Type B pancreatic cell (in vitro differentiated cells): ENCODE measurements at regions not wholly inside any gene's neighbourhood (a gene's known extent, or its start where the extent isn't known, plus 50 kb on each side); places are given as distances from the start of the nearest gene placed in this dataset.

Experiments
- DNase-seq: peaks from one replicate; pipeline ENCODE4 v3.0.0; 2021; ENCODE audit warnings: mixed read lengths; ENCODE audit not compliant: unreplicated experiment; ENCODE audit errors: extremely low spot score
- H3K27ac Mint-ChIP-seq: 2 replicates; pipeline ENCODE4 v1.8.0; 2021; ENCODE audit warnings: mild to moderate bottlenecking, mixed read lengths
- H3K27me3 Mint-ChIP-seq: 2 replicates; pipeline ENCODE4 v1.8.0; 2021; ENCODE audit warnings: mixed read lengths
- H3K36me3 Mint-ChIP-seq: 2 replicates; pipeline ENCODE4 v1.8.0; 2021; ENCODE audit warnings: mixed read lengths
- H3K4me1 Mint-ChIP-seq: one replicate; pipeline ENCODE4 v1.8.0; 2021; ENCODE audit warnings: mixed read lengths; ENCODE audit not compliant: unreplicated experiment
- H3K4me3 Mint-ChIP-seq: 2 replicates; pipeline ENCODE4 v1.8.0; 2021; ENCODE audit warnings: mild to moderate bottlenecking, mixed read lengths
- H3K9me3 Mint-ChIP-seq: 2 replicates; pipeline ENCODE4 v1.8.0; 2021; ENCODE audit warnings: mixed read lengths
- TF ChIP-seq, protein P1 (sequence below): fragments of 200-600 bp; sonication (generic); conservative IDR thresholded peaks from 2 replicates; pipeline ENCODE4 v1.5.0; 2021; ENCODE audit warnings: antibody characterized with exemption, mild to moderate bottlenecking

DNA sequence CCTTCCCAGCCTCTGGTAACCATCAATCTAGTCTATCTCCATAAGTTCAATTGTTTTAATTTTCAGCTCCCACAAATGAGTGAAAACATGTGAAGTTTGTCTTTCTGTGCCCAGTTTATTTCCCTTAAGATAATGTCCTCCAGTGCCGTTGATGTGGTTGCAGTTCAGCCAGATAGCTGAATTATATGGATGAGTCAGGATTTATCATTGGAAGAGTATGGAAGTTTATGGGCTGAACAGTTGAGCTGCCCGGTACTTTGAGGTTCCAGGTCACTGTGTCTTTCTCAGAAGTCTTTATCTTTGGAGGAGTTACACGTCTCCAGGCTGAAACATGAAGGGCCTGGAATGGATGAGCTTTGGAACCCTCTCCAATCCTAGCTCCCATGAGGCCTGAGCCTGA, 120.1 kb downstream of the ASCL4 start:
- no peaks in the 10 kb centered on the region for H3K9me3 Mint-ChIP-seq
- no peak overlapping the region for H3K27ac Mint-ChIP-seq
- no peak for DNase-seq
- H3K4me3 Mint-ChIP-seq: no peak overlapping the region
- H3K4me1 Mint-ChIP-seq: no peaks in the 10 kb centered on the region
- H3K27me3 Mint-ChIP-seq: peaks cover 25% of the 10 kb centered on the region
- no peaks in the 10 kb centered on the region for H3K36me3 Mint-ChIP-seq
- TF ChIP-seq, protein P1, sequence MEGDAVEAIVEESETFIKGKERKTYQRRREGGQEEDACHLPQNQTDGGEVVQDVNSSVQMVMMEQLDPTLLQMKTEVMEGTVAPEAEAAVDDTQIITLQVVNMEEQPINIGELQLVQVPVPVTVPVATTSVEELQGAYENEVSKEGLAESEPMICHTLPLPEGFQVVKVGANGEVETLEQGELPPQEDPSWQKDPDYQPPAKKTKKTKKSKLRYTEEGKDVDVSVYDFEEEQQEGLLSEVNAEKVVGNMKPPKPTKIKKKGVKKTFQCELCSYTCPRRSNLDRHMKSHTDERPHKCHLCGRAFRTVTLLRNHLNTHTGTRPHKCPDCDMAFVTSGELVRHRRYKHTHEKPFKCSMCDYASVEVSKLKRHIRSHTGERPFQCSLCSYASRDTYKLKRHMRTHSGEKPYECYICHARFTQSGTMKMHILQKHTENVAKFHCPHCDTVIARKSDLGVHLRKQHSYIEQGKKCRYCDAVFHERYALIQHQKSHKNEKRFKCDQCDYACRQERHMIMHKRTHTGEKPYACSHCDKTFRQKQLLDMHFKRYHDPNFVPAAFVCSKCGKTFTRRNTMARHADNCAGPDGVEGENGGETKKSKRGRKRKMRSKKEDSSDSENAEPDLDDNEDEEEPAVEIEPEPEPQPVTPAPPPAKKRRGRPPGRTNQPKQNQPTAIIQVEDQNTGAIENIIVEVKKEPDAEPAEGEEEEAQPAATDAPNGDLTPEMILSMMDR: no peak

DNA sequence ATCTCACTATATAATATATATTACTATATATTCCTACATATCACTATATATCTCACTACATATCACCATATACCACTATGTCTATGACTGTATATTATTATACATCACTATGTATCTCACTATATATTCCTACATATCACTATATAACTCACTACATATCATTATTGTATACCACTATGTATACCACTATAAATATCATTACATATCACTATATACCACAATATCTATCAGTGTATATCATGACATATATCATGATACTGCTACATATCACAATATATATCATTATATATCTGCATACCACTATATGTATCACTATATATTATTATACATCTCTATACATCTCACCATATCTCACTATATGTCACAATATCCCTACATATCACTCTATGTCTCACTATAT, 121.5 kb downstream of the ASCL4 start:
- TF ChIP-seq, protein P1: no peak
- no peak for DNase-seq
- no peaks in the 10 kb centered on the region for H3K4me1 Mint-ChIP-seq
- no peak overlapping the region for H3K27ac Mint-ChIP-seq
- peaks cover 38% of the 10 kb centered on the region for H3K27me3 Mint-ChIP-seq
- no peaks in the 10 kb centered on the region for H3K9me3 Mint-ChIP-seq
- no peaks in the 10 kb centered on the region for H3K36me3 Mint-ChIP-seq
- H3K4me3 Mint-ChIP-seq: no peak overlapping the region

DNA sequence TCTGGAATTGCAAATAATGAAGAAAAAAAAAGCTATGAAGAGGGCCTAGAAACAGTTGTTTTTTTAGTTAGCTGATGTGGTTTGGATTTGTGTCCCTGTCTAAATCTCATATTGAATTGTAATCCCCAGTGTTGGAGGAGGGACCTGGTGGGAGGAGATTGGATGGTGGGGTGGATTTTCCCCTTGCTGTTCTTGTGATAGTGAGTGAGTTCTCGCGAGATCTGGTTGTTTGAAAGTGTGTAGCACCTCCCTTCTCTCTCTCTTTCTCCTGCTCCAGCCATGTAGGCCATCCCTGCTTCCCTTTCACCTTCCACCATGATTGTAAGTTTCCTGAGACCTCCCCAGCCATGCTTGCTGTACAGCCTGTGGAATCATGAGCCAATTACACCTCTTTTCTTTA, 126.1 kb downstream of the ASCL4 start:
- TF ChIP-seq, protein P1: no peak
- no peaks in the 10 kb centered on the region for H3K9me3 Mint-ChIP-seq
- H3K4me1 Mint-ChIP-seq: no peaks in the 10 kb centered on the region
- no peaks in the 10 kb centered on the region for H3K36me3 Mint-ChIP-seq
- H3K27me3 Mint-ChIP-seq: peaks cover 67% of the 10 kb centered on the region
- no peak overlapping the region for H3K27ac Mint-ChIP-seq
- DNase-seq: no peak
- no peak overlapping the region for H3K4me3 Mint-ChIP-seq

DNA sequence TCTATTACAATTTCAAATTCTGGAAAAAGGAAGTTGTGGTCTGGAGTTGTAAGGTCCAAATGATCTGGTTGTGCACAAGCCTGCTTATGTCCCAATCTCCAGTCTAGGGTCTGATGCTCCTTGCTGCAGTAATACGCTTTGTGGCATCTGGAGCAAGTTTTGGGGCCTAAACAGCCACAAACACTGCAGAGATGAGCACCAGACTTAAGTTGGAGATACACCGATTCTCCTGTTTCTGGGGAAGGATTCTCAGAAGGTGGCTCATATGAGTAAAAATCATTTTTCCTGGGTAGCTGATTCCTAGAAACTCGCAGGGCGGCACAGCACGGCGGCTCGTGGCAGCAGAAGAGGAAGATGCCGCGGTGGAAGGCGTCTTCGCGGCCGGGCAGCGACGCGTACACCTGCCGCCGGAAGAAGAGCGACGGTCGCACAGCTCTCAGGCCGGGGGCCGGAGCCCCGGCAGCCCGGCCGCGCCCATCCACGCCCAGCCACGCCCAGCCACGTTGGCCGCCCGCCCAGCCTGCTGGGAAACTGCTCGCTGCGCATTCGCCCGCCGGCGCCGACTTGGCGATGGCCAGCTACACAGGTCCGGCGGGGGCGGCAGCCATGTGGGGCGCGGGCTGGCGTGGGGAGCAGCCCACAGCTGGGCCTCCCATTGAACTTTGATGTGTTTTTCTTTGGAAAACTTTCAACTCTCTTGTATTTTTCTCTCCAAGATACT, 129.0 kb downstream of the ASCL4 start:
- Mint-ChIP-seq H3K27me3 (peaks cover 92% of the 10 kb centered on the region), H3K27ac (no peak overlapping the region), H3K36me3 (no peaks in the 10 kb centered on the region), H3K9me3 (no peaks in the 10 kb centered on the region), H3K4me1 (no peaks in the 10 kb centered on the region), H3K4me3 (peak overlapping the region; percentile 81)
- TF ChIP-seq, protein P1: no peak
- DNase-seq: peak; percentile 76

DNA sequence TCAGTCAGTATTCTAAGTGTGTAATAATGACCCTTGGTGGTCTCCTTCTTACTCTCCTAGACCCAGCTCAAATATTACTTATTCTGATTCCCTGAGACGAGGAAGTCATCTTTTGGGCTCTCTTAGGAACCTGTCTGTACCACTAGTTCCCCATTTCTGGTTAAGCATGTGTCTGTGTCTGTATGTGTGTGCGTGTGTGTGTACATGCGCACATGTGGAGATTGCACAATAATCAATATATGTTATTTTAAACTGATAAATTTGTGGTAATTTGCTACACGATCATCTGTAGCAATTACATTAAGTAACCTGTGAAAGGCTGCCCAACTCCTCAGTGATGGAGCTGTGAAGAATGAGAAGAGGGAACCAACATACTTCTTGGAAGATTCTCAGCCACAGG, 132.2 kb downstream of the ASCL4 start:
- TF ChIP-seq, protein P1: no peak
- no peaks in the 10 kb centered on the region for H3K9me3 Mint-ChIP-seq
- no peaks in the 10 kb centered on the region for H3K36me3 Mint-ChIP-seq
- H3K27me3 Mint-ChIP-seq: peaks cover 93% of the 10 kb centered on the region
- H3K4me1 Mint-ChIP-seq: no peaks in the 10 kb centered on the region
- H3K4me3 Mint-ChIP-seq: no peak overlapping the region
- DNase-seq: no peak
- no peak overlapping the region for H3K27ac Mint-ChIP-seq
